ENCODE measurements at regions not wholly inside any gene's neighbourhood (a gene's known extent, or its start where the extent isn't known, plus 50 kb on each side); places are given as distances from the start of the nearest gene placed in this dataset.

- Histone ChIP-seq H3K9me3 (ENCODE audit: insufficient read depth, low read length) (peaks cover 8% of the 10 kb centered on the region), H3K4me3 (ENCODE audit: insufficient read length, low read depth) (no peak overlapping the region), H3K27me3 (ENCODE audit: insufficient read depth, insufficient read length) (no peaks in the 10 kb centered on the region)
Measured at GRCh38 chr2:111716905-111717775, 166.9 kb downstream of the ANAPC1 start.

More at GRCh38 chr2:111716905-111717775, 166.9 kb downstream of the ANAPC1 start:
- DNase-seq (ENCODE audit: low read depth, low spot score) = no peak
- Histone ChIP-seq H3K36me3 (ENCODE audit: insufficient read depth, insufficient read length, low read length) (no peaks in the 10 kb centered on the region), H3K9ac (ENCODE audit: insufficient read length, low read depth) (no peak overlapping the region), H3K4me1 (ENCODE audit: insufficient read depth, insufficient read length) (peaks cover 2% of the 10 kb centered on the region)
- TF ChIP-seq SUZ12 (IDR thresholded peaks at IDR 0.05; ENCODE audit: extremely low read depth, insufficient read depth, insufficient read length) (no peak), ZNF274 (IDR thresholded peaks at IDR 0.05; ENCODE audit: low read depth, low read length) (no peak), YY1 (IDR thresholded peaks at IDR 0.05; ENCODE audit: insufficient read depth, insufficient read length) (no peak)

Data from NT2/D1 (cell line).